Stomach (tissue), 8 donors: ENCODE measurements at regions not wholly inside any gene's neighbourhood (a gene's known extent, or its start where the extent isn't known, plus 50 kb on each side); places are given as distances from the start of the nearest gene placed in this dataset.

Experiments used
- DNase-seq, 2 donors: peaks; one replicate each; pipeline versions ENCODE4 v3.0.0 to v3.0.0-alpha.2; 2013 to 2019
- H3K27ac ChIP-seq, 5 donors: fragments of 200-600 bp in 4 of 5; sonication (generic) in 4 of 5; one replicate each; pipeline ENCODE4 v1.5.1; 2013 to 2019; ENCODE audit warnings: mild to moderate bottlenecking in 1 of 5, moderate library complexity in 1 of 5
- H3K27me3 ChIP-seq, 3 donors: fragments of 200-600 bp; sonication (generic); one replicate each; pipeline ENCODE4 v1.5.1; 2017 to 2019; ENCODE audit warnings: mixed run types in 1 of 3
- H3K36me3 ChIP-seq, 4 donors: fragments of 200-600 bp; sonication (generic); 1 replicate in 3 of 4; 2 replicates in 1 of 4; pipeline ENCODE4 v1.5.1; 2016 to 2019
- H3K4me1 ChIP-seq, 4 donors: fragments of 200-600 bp; sonication (generic); one replicate each; pipeline ENCODE4 v1.5.1; 2016 to 2019
- H3K4me3 ChIP-seq, 4 donors: fragments of 200-600 bp; sonication (generic) in 3 of 4; one replicate each; pipeline ENCODE4 v1.5.1; 2016 to 2019; ENCODE audit warnings: mild to moderate bottlenecking in 1 of 4
- H3K9me3 ChIP-seq, 4 donors: fragments of 200-600 bp; sonication (generic); one replicate each; pipeline ENCODE4 v1.5.1; 2016 to 2019
- EP300 ChIP-seq: sonication (generic); formaldehyde crosslinking; IDR thresholded peaks from one replicate; pipeline ENCODE4 v1.6.1; 2017; ENCODE audit warnings: antibody characterized with exemption
- POLR2A ChIP-seq, 4 donors: fragments of 450-650 bp; IDR thresholded peaks; one replicate each; pipeline ENCODE4 v1.6.1; 2016; ENCODE audit warnings: antibody characterized with exemption in 4 of 4, control low read depth in 2 of 4, mild to moderate bottlenecking in 1 of 4, moderate library complexity in 1 of 4
- POLR2AphosphoS5 ChIP-seq, 3 donors: sonication (generic); formaldehyde crosslinking; IDR thresholded peaks; one replicate each; pipeline ENCODE4 v1.6.1; 2016; ENCODE audit warnings: antibody characterized with exemption in 3 of 3
- WGBS, 5 donors: extraction: QIAGEN DNeasy Blood & Tissue Kit in 3 of 5; methylation state at CpG; one replicate each; pipeline versions ENCODE4 v1.1.5 to v1.1.7; 2013 to 2018; 5-methylcytosine and 5-hydroxymethylcytosine counted together
- intact Hi-C: fragments of 100-400 bp; cut with DNase I; formaldehyde crosslinking; loops from one replicate; pipeline ENCODE4 v1.15.1; 2023; ENCODE audit warnings: low total_unique reads
- TF ChIP-seq, protein P1 (sequence below), 7 experiments: fragments of 450-650 bp in 4 of 7; fragments of 200-600 bp in 3 of 7; sonication (generic) in 3 of 7; IDR thresholded peaks; one replicate each; pipeline ENCODE4 v1.5.1; 2016 to 2019; ENCODE audit warnings: antibody characterized with exemption in 7 of 7, control low read depth in 2 of 7, mild to moderate bottlenecking in 1 of 7
- donor health status: healthy with polysubstance abuse.
- donor health status: Bipolar disorder and iron deficiency.
- donor health status: healthy.

GRCh38 chr15:97237160-97237559 is 723.3 kb upstream of the ARRDC4 start:
- Histone ChIP-seq H3K27me3 (no peaks in the 10 kb centered on the region), H3K4me1 (peaks cover 0 to 13% (median 4%) of the 10 kb centered on the region in 4 donors), H3K27ac (no peak overlapping the region), H3K4me3 (no peak overlapping the region), H3K36me3 (no peaks in the 10 kb centered on the region), H3K9me3 (no peaks in the 10 kb centered on the region)
- TF ChIP-seq POLR2A (IDR thresholded peaks at IDR 0.05) (no peak), EP300 (no peak), POLR2AphosphoS5 (IDR thresholded peaks at IDR 0.05) (no peak)
- TF ChIP-seq, protein P1, sequence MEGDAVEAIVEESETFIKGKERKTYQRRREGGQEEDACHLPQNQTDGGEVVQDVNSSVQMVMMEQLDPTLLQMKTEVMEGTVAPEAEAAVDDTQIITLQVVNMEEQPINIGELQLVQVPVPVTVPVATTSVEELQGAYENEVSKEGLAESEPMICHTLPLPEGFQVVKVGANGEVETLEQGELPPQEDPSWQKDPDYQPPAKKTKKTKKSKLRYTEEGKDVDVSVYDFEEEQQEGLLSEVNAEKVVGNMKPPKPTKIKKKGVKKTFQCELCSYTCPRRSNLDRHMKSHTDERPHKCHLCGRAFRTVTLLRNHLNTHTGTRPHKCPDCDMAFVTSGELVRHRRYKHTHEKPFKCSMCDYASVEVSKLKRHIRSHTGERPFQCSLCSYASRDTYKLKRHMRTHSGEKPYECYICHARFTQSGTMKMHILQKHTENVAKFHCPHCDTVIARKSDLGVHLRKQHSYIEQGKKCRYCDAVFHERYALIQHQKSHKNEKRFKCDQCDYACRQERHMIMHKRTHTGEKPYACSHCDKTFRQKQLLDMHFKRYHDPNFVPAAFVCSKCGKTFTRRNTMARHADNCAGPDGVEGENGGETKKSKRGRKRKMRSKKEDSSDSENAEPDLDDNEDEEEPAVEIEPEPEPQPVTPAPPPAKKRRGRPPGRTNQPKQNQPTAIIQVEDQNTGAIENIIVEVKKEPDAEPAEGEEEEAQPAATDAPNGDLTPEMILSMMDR (IDR thresholded peaks at IDR 0.05), result no peak
- intact Hi-C loops, result no loop called here
- DNase-seq, result no peak
- 90 to 96% (median 92%) methylated on average over 6 of the region's 6 CpGs for WGBS, 5 donors

GRCh38 chr15:97248376-97248775 is 712.1 kb upstream of the ARRDC4 start:
- intact Hi-C loops, result no loop called here
- Histone ChIP-seq H3K36me3 (no peaks in the 10 kb centered on the region), H3K27me3 (no peaks in the 10 kb centered on the region), H3K4me3 (no peak overlapping the region), H3K9me3 (peaks cover 0 to 6% (median 0%) of the 10 kb centered on the region in 4 donors), H3K27ac (no peak overlapping the region), H3K4me1 (no peaks in the 10 kb centered on the region)
- DNase-seq, result no peak
- TF ChIP-seq POLR2A (IDR thresholded peaks at IDR 0.05), result no peak
- TF ChIP-seq, protein P1 (IDR thresholded peaks at IDR 0.05), result no peak
- no peak for TF ChIP-seq EP300
- no peak for TF ChIP-seq POLR2AphosphoS5 (IDR thresholded peaks at IDR 0.05)
- WGBS, 5 donors, result 82 to 90% (median 83%) methylated on average over 1 of the region's 1 CpG

DNA sequence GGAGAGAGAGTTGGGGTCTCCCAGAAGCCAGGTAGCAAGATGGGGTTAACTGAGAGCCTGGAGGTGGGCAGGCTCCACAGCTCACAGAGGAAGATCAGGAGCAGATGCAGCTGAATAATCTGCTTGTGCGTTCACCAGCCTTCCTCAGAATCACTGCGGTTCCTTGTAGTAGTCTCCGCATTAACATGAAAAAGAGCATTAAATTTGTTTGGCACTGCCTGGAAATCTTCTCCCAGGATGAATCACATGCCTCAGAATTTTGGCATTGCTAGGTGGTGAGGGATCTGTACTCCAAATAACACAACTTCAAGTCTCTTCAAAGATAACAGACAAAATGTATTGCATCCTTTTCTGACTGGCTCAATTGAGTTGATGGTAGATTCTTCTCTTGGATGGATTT is 700.6 kb upstream of the ARRDC4 start:
- no peaks in the 10 kb centered on the region for H3K27me3 ChIP-seq
- H3K36me3 ChIP-seq, result no peaks in the 10 kb centered on the region
- DNase-seq, result no peak
- TF ChIP-seq POLR2A (IDR thresholded peaks at IDR 0.05) (no peak), EP300 (no peak), POLR2AphosphoS5 (IDR thresholded peaks at IDR 0.05) (no peak)
- TF ChIP-seq, protein P1 (IDR thresholded peaks at IDR 0.05), result no peak
- no peak overlapping the region for H3K4me3 ChIP-seq
- intact Hi-C loops, result no loop called here
- 75 to 93% (median 89%) methylated on average over 3 of the region's 3 CpGs for WGBS, 5 donors
- H3K27ac ChIP-seq, result no peak overlapping the region
- no peaks in the 10 kb centered on the region for H3K9me3 ChIP-seq
- H3K4me1 ChIP-seq, result no peaks in the 10 kb centered on the region

DNA sequence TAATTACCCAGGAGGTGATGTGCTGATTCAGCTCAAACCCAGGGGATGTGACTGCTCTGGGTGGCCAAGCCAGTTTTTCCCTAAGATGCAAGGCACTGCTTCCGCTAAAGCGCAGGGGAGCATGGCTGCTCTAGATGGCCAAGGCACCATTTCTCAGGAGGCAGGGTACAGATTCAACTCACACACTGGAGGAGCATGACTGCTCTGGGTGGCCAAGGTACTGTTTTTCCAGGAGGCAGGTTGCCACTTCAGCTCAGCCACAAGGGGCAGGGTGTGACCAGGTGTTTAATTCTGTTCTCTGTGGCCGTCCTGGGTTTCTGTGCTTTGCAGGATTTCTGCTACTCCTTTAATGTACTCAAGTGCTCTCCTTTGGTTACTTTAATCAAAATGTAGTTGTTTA is 659.3 kb upstream of the ARRDC4 start:
- WGBS, 5 donors, result 88 to 100% (median 91%) methylated on average over 3 of the region's 3 CpGs
- Histone ChIP-seq H3K4me1 (no peaks in the 10 kb centered on the region), H3K27ac (no peak overlapping the region), H3K4me3 (no peak overlapping the region), H3K36me3 (no peaks in the 10 kb centered on the region), H3K27me3 (no peaks in the 10 kb centered on the region), H3K9me3 (peaks cover 0 to 22% (median 13%) of the 10 kb centered on the region in 4 donors)
- TF ChIP-seq POLR2A (IDR thresholded peaks at IDR 0.05) (no peak), POLR2AphosphoS5 (IDR thresholded peaks at IDR 0.05) (no peak), EP300 (no peak)
- TF ChIP-seq, protein P1 (IDR thresholded peaks at IDR 0.05), result no peak
- intact Hi-C loops, result no loop called here
- no peak for DNase-seq
